ENCODE measurements at regions not wholly inside any gene's neighbourhood (a gene's known extent, or its start where the extent isn't known, plus 50 kb on each side); places are given as distances from the start of the nearest gene placed in this dataset.

DNA sequence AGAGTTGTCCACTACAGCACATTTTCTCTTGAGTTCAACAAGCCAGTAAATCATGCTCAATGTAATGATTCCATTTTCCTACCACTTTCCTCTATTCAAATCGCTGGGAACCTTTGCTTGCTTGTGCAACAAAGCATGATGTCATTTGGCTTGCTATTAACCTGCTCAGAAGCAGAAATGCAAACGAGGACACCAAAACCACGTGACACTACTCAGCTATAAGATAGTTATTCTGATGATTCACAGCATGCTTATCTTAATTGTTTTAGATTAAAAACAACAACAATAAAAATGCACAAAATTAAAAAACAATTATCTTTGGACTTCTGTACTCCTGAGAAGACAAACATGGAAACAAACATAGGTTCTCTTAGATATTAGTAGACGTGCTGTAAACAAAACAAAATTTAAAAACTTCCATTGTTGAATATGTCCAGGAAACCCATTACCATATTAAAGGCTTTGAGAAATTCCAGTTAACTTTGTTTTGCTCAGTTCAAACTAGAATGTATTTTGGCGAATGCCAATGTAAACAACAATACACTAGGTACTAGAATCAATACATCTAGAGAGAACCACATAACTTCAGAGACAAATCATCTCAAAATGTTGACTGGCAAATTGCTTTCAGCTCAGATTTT is 77.5 kb upstream of the KRAS start:
- Histone ChIP-seq H3K79me2 (ENCODE audit: insufficient read depth, low read length) (no peaks in the 10 kb centered on the region), H3K27ac (ENCODE audit: low read depth, low read length) (no peak overlapping the region), H3K9me3 (ENCODE audit: insufficient read depth, low read length) (no peaks in the 10 kb centered on the region), H4K20me1 (ENCODE audit: low read depth, low read length) (no peaks in the 10 kb centered on the region), H2AFZ (ENCODE audit: low read depth, low read length, severe bottlenecking) (no peak overlapping the region), H3F3A (ENCODE audit: insufficient read depth) (no peaks in the 10 kb centered on the region), H3K36me3 (ENCODE audit: low read length) (no peaks in the 10 kb centered on the region), H3K27me3 (ENCODE audit: low read length) (no peaks in the 10 kb centered on the region), H3K4me3 (ENCODE audit: insufficient read depth, low read length, poor library complexity, severe bottlenecking) (no peak overlapping the region), H3K9ac (ENCODE audit: low read length) (no peak overlapping the region), H3K4me2 (ENCODE audit: low read depth, low read length, poor library complexity, severe bottlenecking) (no peak overlapping the region), H3K9me2 (replicated peaks; ENCODE audit: insufficient read depth, low read length) (no peaks in the 10 kb centered on the region)
- TF ChIP-seq EZH2phosphoT487 (conservative IDR thresholded peaks at IDR 0.05; ENCODE audit: low read length): no peak
- TF ChIP-seq, protein P1, sequence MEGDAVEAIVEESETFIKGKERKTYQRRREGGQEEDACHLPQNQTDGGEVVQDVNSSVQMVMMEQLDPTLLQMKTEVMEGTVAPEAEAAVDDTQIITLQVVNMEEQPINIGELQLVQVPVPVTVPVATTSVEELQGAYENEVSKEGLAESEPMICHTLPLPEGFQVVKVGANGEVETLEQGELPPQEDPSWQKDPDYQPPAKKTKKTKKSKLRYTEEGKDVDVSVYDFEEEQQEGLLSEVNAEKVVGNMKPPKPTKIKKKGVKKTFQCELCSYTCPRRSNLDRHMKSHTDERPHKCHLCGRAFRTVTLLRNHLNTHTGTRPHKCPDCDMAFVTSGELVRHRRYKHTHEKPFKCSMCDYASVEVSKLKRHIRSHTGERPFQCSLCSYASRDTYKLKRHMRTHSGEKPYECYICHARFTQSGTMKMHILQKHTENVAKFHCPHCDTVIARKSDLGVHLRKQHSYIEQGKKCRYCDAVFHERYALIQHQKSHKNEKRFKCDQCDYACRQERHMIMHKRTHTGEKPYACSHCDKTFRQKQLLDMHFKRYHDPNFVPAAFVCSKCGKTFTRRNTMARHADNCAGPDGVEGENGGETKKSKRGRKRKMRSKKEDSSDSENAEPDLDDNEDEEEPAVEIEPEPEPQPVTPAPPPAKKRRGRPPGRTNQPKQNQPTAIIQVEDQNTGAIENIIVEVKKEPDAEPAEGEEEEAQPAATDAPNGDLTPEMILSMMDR (IDR thresholded peaks at IDR 0.05; ENCODE audit: insufficient read depth, low read length, poor library complexity, severe bottlenecking): no peak

DNA sequence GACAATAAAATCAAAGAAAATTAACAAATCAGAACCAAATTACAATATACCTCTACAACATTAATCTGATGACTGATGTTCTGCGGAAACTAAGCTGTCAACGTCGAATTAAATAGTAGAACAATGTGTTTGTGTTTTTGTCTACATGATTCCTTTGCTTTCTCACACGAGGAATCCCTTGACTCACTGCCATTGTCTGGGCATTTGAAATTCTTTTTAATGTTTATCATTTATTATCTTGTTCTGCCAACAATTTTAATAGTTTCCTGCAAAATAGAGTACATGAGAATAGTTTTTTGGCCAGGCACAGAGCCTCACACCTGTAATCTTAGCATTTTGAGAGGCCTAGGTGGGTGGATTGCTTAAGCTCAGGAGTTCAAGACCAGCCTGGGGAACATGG is 76.6 kb upstream of the KRAS start:
- no peak overlapping the region for H3K4me2 ChIP-seq (ENCODE audit: low read depth, low read length, poor library complexity, severe bottlenecking)
- H3K9me3 ChIP-seq (ENCODE audit: insufficient read depth, low read length): no peaks in the 10 kb centered on the region
- H3K9ac ChIP-seq (ENCODE audit: low read length): no peak overlapping the region
- H3K27me3 ChIP-seq (ENCODE audit: low read length): no peaks in the 10 kb centered on the region
- H3K4me3 ChIP-seq (ENCODE audit: insufficient read depth, low read length, poor library complexity, severe bottlenecking): no peak overlapping the region
- H3K79me2 ChIP-seq (ENCODE audit: insufficient read depth, low read length): no peaks in the 10 kb centered on the region
- H2AFZ ChIP-seq (ENCODE audit: low read depth, low read length, severe bottlenecking): no peak overlapping the region
- TF ChIP-seq EZH2phosphoT487 (conservative IDR thresholded peaks at IDR 0.05; ENCODE audit: low read length): no peak
- TF ChIP-seq, protein P1 (IDR thresholded peaks at IDR 0.05; ENCODE audit: insufficient read depth, low read length, poor library complexity, severe bottlenecking): no peak
- H3K9me2 ChIP-seq (replicated peaks; ENCODE audit: insufficient read depth, low read length): no peaks in the 10 kb centered on the region
- no peaks in the 10 kb centered on the region for H3K36me3 ChIP-seq (ENCODE audit: low read length)
- no peak overlapping the region for H3K27ac ChIP-seq (ENCODE audit: low read depth, low read length)
- H3F3A ChIP-seq (ENCODE audit: insufficient read depth): no peaks in the 10 kb centered on the region
- no peaks in the 10 kb centered on the region for H4K20me1 ChIP-seq (ENCODE audit: low read depth, low read length)

DNA sequence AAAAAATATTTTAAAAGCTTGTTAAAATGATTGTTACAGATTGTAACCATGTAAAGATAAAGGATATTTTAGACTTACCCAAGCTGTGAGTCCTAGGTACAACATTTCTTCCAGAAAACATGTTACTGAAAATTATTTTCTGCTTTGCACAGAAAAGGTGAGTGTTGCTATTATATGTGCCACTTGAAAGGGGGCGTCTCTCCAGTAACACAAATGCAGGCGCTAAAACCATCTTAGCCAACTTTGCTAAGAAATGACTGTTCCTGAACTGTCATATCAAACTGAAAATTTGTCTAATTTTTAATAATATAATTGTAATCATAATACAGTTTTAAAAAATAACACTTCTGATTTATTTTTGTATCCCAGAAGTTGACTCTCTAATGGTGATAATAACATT is 75.6 kb upstream of the KRAS start:
- no peak overlapping the region for H3K27ac ChIP-seq (ENCODE audit: low read depth, low read length)
- H3K79me2 ChIP-seq (ENCODE audit: insufficient read depth, low read length): no peaks in the 10 kb centered on the region
- TF ChIP-seq, protein P1 (IDR thresholded peaks at IDR 0.05; ENCODE audit: insufficient read depth, low read length, poor library complexity, severe bottlenecking): no peak
- no peak for TF ChIP-seq EZH2phosphoT487 (conservative IDR thresholded peaks at IDR 0.05; ENCODE audit: low read length)
- H3F3A ChIP-seq (ENCODE audit: insufficient read depth): no peaks in the 10 kb centered on the region
- no peaks in the 10 kb centered on the region for H3K9me2 ChIP-seq (replicated peaks; ENCODE audit: insufficient read depth, low read length)
- no peak overlapping the region for H3K9ac ChIP-seq (ENCODE audit: low read length)
- no peaks in the 10 kb centered on the region for H3K9me3 ChIP-seq (ENCODE audit: insufficient read depth, low read length)
- no peaks in the 10 kb centered on the region for H4K20me1 ChIP-seq (ENCODE audit: low read depth, low read length)
- no peak overlapping the region for H2AFZ ChIP-seq (ENCODE audit: low read depth, low read length, severe bottlenecking)
- no peak overlapping the region for H3K4me3 ChIP-seq (ENCODE audit: insufficient read depth, low read length, poor library complexity, severe bottlenecking)
- H3K36me3 ChIP-seq (ENCODE audit: low read length): no peaks in the 10 kb centered on the region
- H3K4me2 ChIP-seq (ENCODE audit: low read depth, low read length, poor library complexity, severe bottlenecking): no peak overlapping the region
- H3K27me3 ChIP-seq (ENCODE audit: low read length): no peaks in the 10 kb centered on the region

Data from SU-DHL-6 (cell line).